Activated CD4-positive, alpha-beta T cell treated with anti-CD3 and anti-CD28 coated beads for 48 hours (primary cell): ENCODE measurements at regions not wholly inside any gene's neighbourhood (a gene's known extent, or its start where the extent isn't known, plus 50 kb on each side); places are given as distances from the start of the nearest gene placed in this dataset.
A peak's percentile ranks its signal among the peaks of the same experiment; 100 is the strongest.

Experiments
- DNase-seq: peaks from one replicate; pipeline ENCODE4 v3.0.0-alpha.2; 2020

- DNase-seq = no peak
Observed at GRCh38 chr12:92089559-92089958, 56.1 kb downstream of the BTG1 start.

GRCh38 chr12:92088805-92089204 lies 56.8 kb downstream of the BTG1 start:
- DNase-seq = no peak

GRCh38 chr12:92085736-92086040 lies 60.0 kb downstream of the BTG1 start:
- no peak for DNase-seq

- DNase-seq = no peak
Observed at GRCh38 chr12:92085040-92085735, 60.5 kb downstream of the BTG1 start.

GRCh38 chr12:92080911-92081285 lies 64.7 kb downstream of the BTG1 start:
- DNase-seq = no peak

GRCh38 chr12:92079054-92079385 lies 66.6 kb downstream of the BTG1 start:
- no peak for DNase-seq

GRCh38 chr12:92078167-92079053 lies 67.2 kb downstream of the BTG1 start:
- DNase-seq = peak; percentile 38

GRCh38 chr12:92077530-92077929 lies 68.1 kb downstream of the BTG1 start:
- no peak for DNase-seq

- DNase-seq = no peak
Observed at GRCh38 chr12:92076101-92076500, 69.5 kb downstream of the BTG1 start.

GRCh38 chr12:92075425-92075914 lies 70.2 kb downstream of the BTG1 start:
- DNase-seq = no peak

- no peak for DNase-seq
Observed at GRCh38 chr12:92074889-92075288, 70.8 kb downstream of the BTG1 start.

- no peak for DNase-seq
Observed at GRCh38 chr12:92073094-92073493, 72.6 kb downstream of the BTG1 start.

- no peak for DNase-seq
Observed at GRCh38 chr12:92072112-92072511, 73.5 kb downstream of the BTG1 start.

GRCh38 chr12:92070864-92071445 lies 74.7 kb downstream of the BTG1 start:
- DNase-seq = no peak

GRCh38 chr12:92070054-92070863 lies 75.4 kb downstream of the BTG1 start:
- DNase-seq = no peak

GRCh38 chr12:92068459-92068858 lies 77.2 kb downstream of the BTG1 start:
- DNase-seq = no peak

- DNase-seq = no peak
Observed at GRCh38 chr12:92065639-92066038, 80.0 kb downstream of the BTG1 start.

- peak; percentile 51 for DNase-seq
Observed at GRCh38 chr12:92065018-92065499, 80.6 kb downstream of the BTG1 start.

GRCh38 chr12:92064422-92064821 lies 81.2 kb downstream of the BTG1 start:
- DNase-seq = no peak

- DNase-seq = no peak
Observed at GRCh38 chr12:92063641-92064040, 82.0 kb downstream of the BTG1 start.

GRCh38 chr12:92062539-92063493 lies 82.8 kb downstream of the BTG1 start:
- DNase-seq = no peak

- DNase-seq = no peak
Observed at GRCh38 chr12:92061061-92061460, 84.6 kb downstream of the BTG1 start.
